Gastroesophageal sphincter (tissue), 4 donors: ENCODE measurements at regions not wholly inside any gene's neighbourhood (a gene's known extent, or its start where the extent isn't known, plus 50 kb on each side); places are given as distances from the start of the nearest gene placed in this dataset.
"Not testable (repeated sequence)": the region's sequence is repeated elsewhere in the genome, so short reads cannot be mapped to it uniquely, and the experiment has no call there.

Experiments used
- ATAC-seq: fragments of 150-250 bp; one replicate; pipeline ENCODE4 v1.9.1; 2016; ENCODE audit warnings: mild to moderate bottlenecking, moderate library complexity
- H3K27ac ChIP-seq, 4 donors: fragments of 200-600 bp; sonication (generic) in 3 of 4; 1 replicate in 3 of 4; 2 replicates in 1 of 4; pipeline ENCODE4 v1.5.1; 2016 to 2019
- H3K27me3 ChIP-seq: fragments of 200-600 bp; sonication (generic); one replicate; pipeline ENCODE4 v1.5.1; 2019
- H3K36me3 ChIP-seq, 2 donors: fragments of 200-600 bp; sonication (generic); one replicate each; pipeline ENCODE4 v1.5.1; 2019; ENCODE audit warnings: control low read depth in 1 of 2
- H3K4me1 ChIP-seq, 3 donors: fragments of 200-600 bp; sonication (generic); 1 replicate in 2 of 3; 2 replicates in 1 of 3; pipeline ENCODE4 v1.5.1; 2016 to 2019; ENCODE audit warnings: control low read depth in 2 of 3
- H3K4me3 ChIP-seq, 2 donors: fragments of 200-600 bp; sonication (generic); one replicate each; pipeline ENCODE4 v1.5.1; 2019; ENCODE audit warnings: mild to moderate bottlenecking in 1 of 2, moderate library complexity in 1 of 2
- H3K9me3 ChIP-seq, 3 donors: fragments of 200-600 bp; sonication (generic); one replicate each; pipeline ENCODE4 v1.5.1; 2017 to 2019; ENCODE audit warnings: control low read depth in 2 of 3
- EP300 ChIP-seq: sonication (generic); formaldehyde crosslinking; IDR thresholded peaks from one replicate; pipeline ENCODE4 v1.6.1; 2017; ENCODE audit warnings: antibody characterized with exemption, mild to moderate bottlenecking
- POLR2A ChIP-seq, 2 donors: fragments of 450-650 bp; IDR thresholded peaks; one replicate each; pipeline ENCODE4 v1.6.1; 2017; ENCODE audit warnings: antibody characterized with exemption in 2 of 2, mild to moderate bottlenecking in 2 of 2, moderate library complexity in 1 of 2
- POLR2AphosphoS5 ChIP-seq: sonication (generic); formaldehyde crosslinking; IDR thresholded peaks from one replicate; pipeline ENCODE4 v1.6.1; 2017; ENCODE audit warnings: antibody characterized with exemption
- WGBS, 2 donors: methylation state at CpG; one replicate each; pipeline ENCODE4 v1.1.5; 2018; ENCODE audit warnings: low coverage in 1 of 2; 5-methylcytosine and 5-hydroxymethylcytosine counted together
- TF ChIP-seq, protein P1 (sequence below), 4 experiments: fragments of 200-600 bp in 2 of 4; fragments of 450-650 bp in 2 of 4; sonication (generic) in 1 of 4; IDR thresholded peaks; one replicate each; pipeline ENCODE4 v1.5.1; 2017 to 2019; ENCODE audit warnings: antibody characterized with exemption in 4 of 4, mild to moderate bottlenecking in 2 of 4, moderate library complexity in 2 of 4

GRCh38 chr6:115601064-115601463 is 459.6 kb downstream of the FRK start:
- Histone ChIP-seq H3K36me3 (no peaks in the 10 kb centered on the region), H3K27me3 (no peaks in the 10 kb centered on the region), H3K9me3 (no peaks in the 10 kb centered on the region), H3K4me3 (no peak overlapping the region), H3K4me1 (no peaks in the 10 kb centered on the region), H3K27ac (no peak overlapping the region)
- WGBS, 2 donors: 25 to 67% methylated on average over 1 of the region's 1 CpG
- TF ChIP-seq POLR2AphosphoS5: no peak
- TF ChIP-seq, protein P1, sequence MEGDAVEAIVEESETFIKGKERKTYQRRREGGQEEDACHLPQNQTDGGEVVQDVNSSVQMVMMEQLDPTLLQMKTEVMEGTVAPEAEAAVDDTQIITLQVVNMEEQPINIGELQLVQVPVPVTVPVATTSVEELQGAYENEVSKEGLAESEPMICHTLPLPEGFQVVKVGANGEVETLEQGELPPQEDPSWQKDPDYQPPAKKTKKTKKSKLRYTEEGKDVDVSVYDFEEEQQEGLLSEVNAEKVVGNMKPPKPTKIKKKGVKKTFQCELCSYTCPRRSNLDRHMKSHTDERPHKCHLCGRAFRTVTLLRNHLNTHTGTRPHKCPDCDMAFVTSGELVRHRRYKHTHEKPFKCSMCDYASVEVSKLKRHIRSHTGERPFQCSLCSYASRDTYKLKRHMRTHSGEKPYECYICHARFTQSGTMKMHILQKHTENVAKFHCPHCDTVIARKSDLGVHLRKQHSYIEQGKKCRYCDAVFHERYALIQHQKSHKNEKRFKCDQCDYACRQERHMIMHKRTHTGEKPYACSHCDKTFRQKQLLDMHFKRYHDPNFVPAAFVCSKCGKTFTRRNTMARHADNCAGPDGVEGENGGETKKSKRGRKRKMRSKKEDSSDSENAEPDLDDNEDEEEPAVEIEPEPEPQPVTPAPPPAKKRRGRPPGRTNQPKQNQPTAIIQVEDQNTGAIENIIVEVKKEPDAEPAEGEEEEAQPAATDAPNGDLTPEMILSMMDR (IDR thresholded peaks at IDR 0.05): no peak
- no peak for TF ChIP-seq EP300
- TF ChIP-seq POLR2A (IDR thresholded peaks at IDR 0.05): no peak
- ATAC-seq: no peak

GRCh38 chr6:115594891-115595290 is 465.8 kb downstream of the FRK start:
- TF ChIP-seq EP300 (no peak), POLR2AphosphoS5 (no peak), POLR2A (IDR thresholded peaks at IDR 0.05) (no peak)
- TF ChIP-seq, protein P1 (IDR thresholded peaks at IDR 0.05): no peak
- no peak for ATAC-seq
- H3K27ac ChIP-seq: no peak overlapping the region

DNA sequence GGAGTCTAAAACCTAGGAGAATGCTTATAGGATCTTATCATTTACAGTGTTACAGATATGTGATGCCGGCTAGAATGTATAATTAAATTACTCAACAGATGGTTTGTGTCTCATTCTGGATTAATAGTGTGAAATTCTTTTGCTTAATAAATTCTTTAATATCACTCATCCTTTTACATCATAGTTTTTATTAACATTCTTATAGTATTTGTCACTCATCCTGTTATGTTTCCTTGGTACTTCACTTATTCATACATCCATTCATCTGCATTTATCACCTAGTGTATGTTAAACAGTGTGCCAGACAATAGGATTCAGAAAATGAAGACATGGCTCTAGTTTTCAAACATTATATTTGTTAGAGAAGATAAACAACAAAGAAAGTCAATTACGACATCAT is 468.7 kb downstream of the FRK start:
- ATAC-seq: no peak
- Histone ChIP-seq H3K27me3 (no peaks in the 10 kb centered on the region), H3K4me3 (no peak overlapping the region), H3K4me1 (no peaks in the 10 kb centered on the region), H3K27ac (no peak overlapping the region), H3K36me3 (no peaks in the 10 kb centered on the region), H3K9me3 (no peaks in the 10 kb centered on the region)
- TF ChIP-seq, protein P1 (IDR thresholded peaks at IDR 0.05): no peak
- TF ChIP-seq POLR2AphosphoS5 (no peak), EP300 (no peak)
- WGBS, 2 donors: 54 to 55% methylated on average over 2 of the region's 2 CpGs

More at GRCh38 chr6:115594891-115595290, 465.8 kb downstream of the FRK start:
- Histone ChIP-seq H3K36me3 (no peaks in the 10 kb centered on the region), H3K4me3 (no peak overlapping the region), H3K27me3 (no peaks in the 10 kb centered on the region), H3K4me1 (no peaks in the 10 kb centered on the region), H3K9me3 (no peaks in the 10 kb centered on the region)
- 85 to 90% methylated on average over 1 of the region's 1 CpG for WGBS, 2 donors

DNA sequence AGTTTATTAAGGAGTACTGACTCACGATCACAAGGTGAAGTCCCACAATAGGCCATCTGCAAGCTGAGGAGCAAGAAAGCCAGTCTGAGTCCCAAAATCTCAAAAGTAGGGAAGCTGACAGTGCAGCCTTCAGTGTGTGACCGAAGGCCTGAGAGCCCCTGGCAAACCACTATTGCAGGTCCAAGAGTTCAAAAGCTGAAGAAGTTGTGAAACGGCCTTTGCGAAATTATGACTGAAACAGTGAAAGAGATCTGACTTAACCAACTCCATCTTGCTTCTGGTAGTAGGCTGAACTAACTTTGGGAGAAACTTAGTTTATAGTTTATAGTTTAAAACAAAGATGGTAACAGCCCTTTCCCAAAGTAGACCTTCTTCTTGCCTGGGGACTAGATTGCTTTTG is 471.6 kb downstream of the FRK start:
- WGBS, 2 donors: 80 to 85% methylated on average over 3 to 4 of the region's 4 CpGs
- not testable (repeated sequence) for H3K9me3 ChIP-seq, H3K27me3 ChIP-seq, ATAC-seq, H3K4me1 ChIP-seq, H3K4me3 ChIP-seq, H3K36me3 ChIP-seq, H3K27ac ChIP-seq

DNA sequence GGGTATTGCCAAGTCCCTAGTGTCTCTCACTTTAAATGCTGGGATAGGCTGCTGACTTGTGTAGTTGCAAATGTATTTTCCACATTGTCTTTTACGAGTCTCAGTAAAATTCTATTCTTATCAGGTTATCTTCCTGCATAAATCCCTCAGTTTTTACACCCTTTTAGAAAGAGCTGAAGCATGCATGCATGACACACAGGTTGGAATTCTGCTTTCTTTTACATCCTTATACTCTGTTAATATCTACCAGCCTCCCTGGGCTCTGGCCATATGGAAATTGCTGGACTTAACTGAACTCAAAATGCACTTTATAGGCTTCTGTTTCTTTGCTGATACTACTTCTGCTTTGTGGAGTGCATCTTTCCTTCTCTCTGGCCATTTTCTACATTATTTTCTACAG is 477.4 kb downstream of the FRK start:
- TF ChIP-seq POLR2AphosphoS5: no peak
- TF ChIP-seq, protein P1 (IDR thresholded peaks at IDR 0.05): no peak
- no peak for TF ChIP-seq POLR2A (IDR thresholded peaks at IDR 0.05)
- TF ChIP-seq EP300: no peak
- no peak for ATAC-seq
- 33 to 40% methylated on average over 1 of the region's 1 CpG for WGBS, 2 donors

GRCh38 chr6:115582386-115582785 is 478.3 kb downstream of the FRK start:
- no peak for ATAC-seq
- no peaks in the 10 kb centered on the region for H3K36me3 ChIP-seq
- no peaks in the 10 kb centered on the region for H3K27me3 ChIP-seq
- no peak overlapping the region for H3K4me3 ChIP-seq
- TF ChIP-seq, protein P1 (IDR thresholded peaks at IDR 0.05): no peak
- TF ChIP-seq EP300 (no peak), POLR2AphosphoS5 (no peak), POLR2A (IDR thresholded peaks at IDR 0.05) (no peak)
- no peak overlapping the region for H3K27ac ChIP-seq
- no peaks in the 10 kb centered on the region for H3K9me3 ChIP-seq
- WGBS, 2 donors: 83 to 89% methylated on average over 2 of the region's 2 CpGs
- no peaks in the 10 kb centered on the region for H3K4me1 ChIP-seq

More for the DNA sequence above, 477.4 kb downstream of the FRK start:
- Histone ChIP-seq H3K27ac (no peak overlapping the region), H3K4me1 (no peaks in the 10 kb centered on the region), H3K36me3 (no peaks in the 10 kb centered on the region), H3K9me3 (no peaks in the 10 kb centered on the region), H3K4me3 (no peak overlapping the region), H3K27me3 (no peaks in the 10 kb centered on the region)

DNA sequence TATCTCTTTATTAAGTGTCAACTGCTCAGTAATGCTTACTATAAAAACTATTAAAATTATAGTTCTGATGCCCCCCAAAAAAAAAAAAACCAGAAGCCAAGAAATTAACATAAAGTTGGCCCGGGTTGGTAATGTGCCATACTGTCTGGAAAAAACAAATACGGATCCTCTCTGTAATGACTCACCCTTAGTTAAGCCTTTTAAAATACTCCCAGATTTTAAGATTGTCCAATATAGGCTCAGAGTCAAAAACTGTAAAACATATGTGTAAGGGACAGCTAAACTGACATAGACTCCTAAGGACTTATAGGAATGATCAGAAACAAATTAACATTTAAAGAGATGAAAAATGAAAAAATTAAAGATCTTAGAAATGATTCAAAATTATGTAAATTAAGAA is 481.1 kb downstream of the FRK start:
- not testable (repeated sequence) for H3K4me3 ChIP-seq, ATAC-seq, H3K9me3 ChIP-seq, H3K4me1 ChIP-seq, H3K27me3 ChIP-seq, H3K27ac ChIP-seq, H3K36me3 ChIP-seq
- 75 to 94% methylated on average over 2 of the region's 2 CpGs for WGBS, 2 donors
